Neural progenitor cell (in vitro differentiated cells): ENCODE measurements at regions not wholly inside any gene's neighbourhood (a gene's known extent, or its start where the extent isn't known, plus 50 kb on each side); places are given as distances from the start of the nearest gene placed in this dataset.

Experiments used
- EZH2 ChIP-seq: fragments of 200-600 bp; sonication (generic); IDR thresholded peaks from 2 replicates; pipeline ENCODE4 v1.6.1; 2017; ENCODE audit warnings: antibody characterized with exemption, mild to moderate bottlenecking, moderate library complexity
- EZH2phosphoT487 ChIP-seq: fragments of 200-600 bp; sonication (generic); IDR thresholded peaks from 2 replicates; pipeline ENCODE4 v1.6.1; 2017; ENCODE audit warnings: antibody characterized with exemption
- TF ChIP-seq, protein P1 (sequence below): fragments of 200-600 bp; sonication (generic); IDR thresholded peaks from 2 replicates; pipeline ENCODE4 v1.5.1; 2017; ENCODE audit warnings: antibody characterized with exemption, mild to moderate bottlenecking

DNA sequence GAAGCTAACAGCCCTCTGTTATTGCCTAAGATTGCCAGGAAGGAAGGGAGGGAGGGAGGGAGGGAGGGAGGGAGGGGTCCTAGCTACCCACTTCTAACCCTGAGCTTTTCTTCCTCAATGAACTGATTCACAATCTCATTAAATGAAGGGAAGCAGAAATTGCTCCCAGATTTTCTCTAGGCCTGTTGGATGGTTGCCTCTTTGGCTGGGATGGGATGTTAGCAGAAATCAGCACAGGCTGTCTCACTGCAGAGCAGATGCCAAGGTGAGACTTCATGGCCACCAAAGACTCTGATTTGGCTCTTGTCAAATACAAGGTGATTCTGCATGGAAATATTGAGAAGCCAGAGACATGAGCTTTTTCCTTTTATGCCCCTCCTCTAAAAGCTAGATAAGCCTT is 578.6 kb downstream of the ACTL7B start:
- no peak for TF ChIP-seq EZH2
- TF ChIP-seq, protein P1, sequence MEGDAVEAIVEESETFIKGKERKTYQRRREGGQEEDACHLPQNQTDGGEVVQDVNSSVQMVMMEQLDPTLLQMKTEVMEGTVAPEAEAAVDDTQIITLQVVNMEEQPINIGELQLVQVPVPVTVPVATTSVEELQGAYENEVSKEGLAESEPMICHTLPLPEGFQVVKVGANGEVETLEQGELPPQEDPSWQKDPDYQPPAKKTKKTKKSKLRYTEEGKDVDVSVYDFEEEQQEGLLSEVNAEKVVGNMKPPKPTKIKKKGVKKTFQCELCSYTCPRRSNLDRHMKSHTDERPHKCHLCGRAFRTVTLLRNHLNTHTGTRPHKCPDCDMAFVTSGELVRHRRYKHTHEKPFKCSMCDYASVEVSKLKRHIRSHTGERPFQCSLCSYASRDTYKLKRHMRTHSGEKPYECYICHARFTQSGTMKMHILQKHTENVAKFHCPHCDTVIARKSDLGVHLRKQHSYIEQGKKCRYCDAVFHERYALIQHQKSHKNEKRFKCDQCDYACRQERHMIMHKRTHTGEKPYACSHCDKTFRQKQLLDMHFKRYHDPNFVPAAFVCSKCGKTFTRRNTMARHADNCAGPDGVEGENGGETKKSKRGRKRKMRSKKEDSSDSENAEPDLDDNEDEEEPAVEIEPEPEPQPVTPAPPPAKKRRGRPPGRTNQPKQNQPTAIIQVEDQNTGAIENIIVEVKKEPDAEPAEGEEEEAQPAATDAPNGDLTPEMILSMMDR, result no peak
- no peak for TF ChIP-seq EZH2phosphoT487
